BLaER1 (cell line): ENCODE measurements at regions not wholly inside any gene's neighbourhood (a gene's known extent, or its start where the extent isn't known, plus 50 kb on each side); places are given as distances from the start of the nearest gene placed in this dataset.

ENCODE experiments used
- H3K27ac ChIP-seq: shearing (Covaris generic); formaldehyde crosslinking; 2 replicates; pipeline ENCODE4 v1.8.1; 2022
- H3K27me3 ChIP-seq: shearing (Covaris generic); formaldehyde crosslinking; 2 replicates; pipeline ENCODE4 v1.8.1; 2022
- H3K36me3 ChIP-seq: shearing (Covaris generic); formaldehyde crosslinking; 2 replicates; pipeline ENCODE4 v1.8.1; 2022
- H3K4me1 ChIP-seq: shearing (Covaris generic); formaldehyde crosslinking; 2 replicates; pipeline ENCODE4 v1.8.1; 2022
- H3K4me2 ChIP-seq: shearing (Covaris generic); formaldehyde crosslinking; 2 replicates; pipeline ENCODE4 v1.8.1; 2022
- H3K4me3 ChIP-seq: shearing (Covaris generic); formaldehyde crosslinking; 2 replicates; pipeline ENCODE4 v1.8.1; 2022
- H3K9ac ChIP-seq: shearing (Covaris generic); formaldehyde crosslinking; 2 replicates; pipeline ENCODE4 v1.8.1; 2022
- H3K9me3 ChIP-seq: shearing (Covaris generic); formaldehyde crosslinking; 2 replicates; pipeline ENCODE4 v1.8.1; 2022
- H4K20me1 ChIP-seq: shearing (Covaris generic); formaldehyde crosslinking; 2 replicates; pipeline ENCODE4 v1.8.1; 2022
- Cebpa-rat ChIP-seq: shearing (Covaris generic); IDR thresholded peaks from 2 replicates; pipeline ENCODE4 v1.8.1; 2022

DNA sequence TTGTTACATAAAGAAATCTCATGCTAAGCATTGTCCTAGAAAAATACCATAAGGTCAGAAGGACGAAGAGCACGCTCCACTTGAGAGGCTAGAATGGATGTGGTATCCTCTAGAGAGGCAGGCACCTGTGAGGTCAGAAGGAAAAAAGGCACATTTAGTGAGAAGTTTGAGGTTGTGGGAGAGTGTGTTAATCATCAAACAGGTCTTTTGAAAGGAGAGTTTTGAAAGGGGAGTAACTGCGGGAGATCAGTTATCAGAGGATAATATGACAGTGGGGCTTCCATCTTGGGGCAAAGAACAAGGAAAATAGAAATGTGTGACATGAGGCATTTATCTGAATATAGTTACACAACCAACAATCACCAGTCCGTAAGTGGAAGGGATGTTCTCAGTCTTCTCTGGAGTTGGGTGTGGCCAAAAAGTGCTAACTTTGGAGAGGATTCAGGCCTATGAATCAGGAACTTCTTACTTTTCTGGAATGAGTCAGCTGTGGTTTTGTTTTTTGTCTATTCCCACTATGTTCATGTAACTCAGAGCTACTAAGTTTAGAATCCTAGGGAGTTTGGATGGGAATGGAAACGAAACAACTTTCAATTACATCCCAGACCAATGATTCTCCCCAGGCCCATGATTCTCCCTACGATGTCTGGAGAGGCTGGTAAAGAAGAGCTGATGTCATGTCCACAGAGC is 451.4 kb upstream of the ST6GAL2 start:
- Histone ChIP-seq H3K9ac (no peak overlapping the region), H3K4me1 (no peaks in the 10 kb centered on the region), H4K20me1 (no peaks in the 10 kb centered on the region), H3K27ac (no peak overlapping the region), H3K4me3 (no peak overlapping the region), H3K4me2 (no peak overlapping the region), H3K36me3 (no peaks in the 10 kb centered on the region), H3K9me3 (no peaks in the 10 kb centered on the region), H3K27me3 (no peaks in the 10 kb centered on the region)
- TF ChIP-seq Cebpa-rat: no peak

- H3K9me3 ChIP-seq: no peaks in the 10 kb centered on the region
- no peak overlapping the region for H3K27ac ChIP-seq
- no peaks in the 10 kb centered on the region for H3K36me3 ChIP-seq
- H3K4me1 ChIP-seq: no peaks in the 10 kb centered on the region
- TF ChIP-seq Cebpa-rat: no peak
- no peaks in the 10 kb centered on the region for H4K20me1 ChIP-seq
- H3K27me3 ChIP-seq: no peaks in the 10 kb centered on the region
- no peak overlapping the region for H3K4me3 ChIP-seq
- no peak overlapping the region for H3K9ac ChIP-seq
- H3K4me2 ChIP-seq: no peak overlapping the region
These were observed 452.1 kb upstream of the ST6GAL2 start for GRCh38 chr2:107338059-107338458.

- no peak for TF ChIP-seq Cebpa-rat
- Histone ChIP-seq H4K20me1 (no peaks in the 10 kb centered on the region), H3K27ac (no peak overlapping the region), H3K27me3 (no peaks in the 10 kb centered on the region), H3K9ac (no peak overlapping the region), H3K36me3 (no peaks in the 10 kb centered on the region), H3K4me2 (no peak overlapping the region), H3K4me1 (no peaks in the 10 kb centered on the region), H3K4me3 (no peak overlapping the region), H3K9me3 (no peaks in the 10 kb centered on the region)
These were observed 452.6 kb upstream of the ST6GAL2 start for GRCh38 chr2:107338571-107338970.

DNA sequence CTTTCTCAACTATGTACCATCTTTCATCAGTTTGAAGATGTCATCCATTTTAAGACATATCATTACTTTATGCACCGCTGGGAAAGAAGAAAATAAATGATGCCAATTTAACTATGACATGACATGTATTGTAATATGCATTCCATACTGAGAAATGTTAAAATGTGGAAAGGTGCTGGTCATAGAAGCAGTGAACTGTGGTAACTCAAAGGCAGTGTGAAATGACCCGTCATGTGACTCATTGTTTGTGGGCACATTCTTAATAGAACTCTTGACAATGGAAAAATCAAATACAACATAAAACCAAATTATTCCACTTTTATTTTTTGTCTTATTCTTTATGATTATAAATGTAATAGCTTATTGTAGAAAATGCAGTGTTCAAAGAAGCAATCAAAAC is 455.0 kb upstream of the ST6GAL2 start:
- H3K9ac ChIP-seq: no peak overlapping the region
- H3K36me3 ChIP-seq: no peaks in the 10 kb centered on the region
- no peaks in the 10 kb centered on the region for H3K27me3 ChIP-seq
- no peak overlapping the region for H3K4me2 ChIP-seq
- H3K4me3 ChIP-seq: no peak overlapping the region
- no peaks in the 10 kb centered on the region for H3K4me1 ChIP-seq
- no peaks in the 10 kb centered on the region for H4K20me1 ChIP-seq
- no peaks in the 10 kb centered on the region for H3K9me3 ChIP-seq
- H3K27ac ChIP-seq: no peak overlapping the region
- TF ChIP-seq Cebpa-rat: no peak

DNA sequence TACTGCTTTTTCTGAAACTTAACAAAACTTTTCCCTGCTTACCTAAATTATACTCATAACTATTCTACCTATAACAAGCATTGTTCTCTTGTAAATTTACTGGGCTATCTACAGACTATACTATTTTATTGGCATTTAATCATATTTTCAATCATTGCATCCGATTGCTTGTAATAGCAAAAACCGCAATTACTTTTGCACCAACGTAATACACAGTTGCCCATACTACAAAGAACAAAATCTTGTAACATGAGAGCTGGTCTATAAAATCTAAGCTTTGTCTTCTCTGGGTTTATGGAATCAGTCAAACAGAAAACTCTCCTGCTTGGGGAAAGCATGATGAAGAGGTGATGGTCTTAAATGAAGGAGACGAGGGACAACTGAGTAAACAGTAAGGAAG is 463.4 kb upstream of the ST6GAL2 start:
- Histone ChIP-seq H3K36me3 (no peaks in the 10 kb centered on the region), H4K20me1 (no peaks in the 10 kb centered on the region), H3K27me3 (no peaks in the 10 kb centered on the region), H3K4me1 (no peaks in the 10 kb centered on the region), H3K27ac (no peak overlapping the region), H3K9ac (no peak overlapping the region), H3K4me2 (no peak overlapping the region), H3K4me3 (no peak overlapping the region), H3K9me3 (peaks cover 6% of the 10 kb centered on the region; the same call in 1 of the 2 replicates)
- no peak for TF ChIP-seq Cebpa-rat

DNA sequence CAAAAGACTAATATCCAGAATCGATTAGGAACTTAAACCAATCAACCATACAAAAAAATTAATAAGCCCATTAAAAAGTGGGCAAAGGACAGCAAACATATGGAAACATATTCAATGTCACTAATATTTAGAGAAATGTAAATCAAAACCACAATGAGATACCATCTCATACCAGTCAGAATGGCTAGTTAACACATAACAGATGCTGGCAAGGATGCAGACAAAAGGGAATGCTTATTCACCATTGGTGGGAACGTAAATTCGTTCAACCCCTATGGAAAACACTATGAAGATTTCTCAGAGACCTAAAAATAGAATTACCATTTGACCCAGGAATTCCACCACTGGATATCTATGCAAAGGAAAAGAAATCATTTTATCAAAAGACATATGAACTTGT is 468.2 kb upstream of the ST6GAL2 start:
- H3K4me3 ChIP-seq: no peak overlapping the region
- peaks cover 6% of the 10 kb centered on the region; the same call in 1 of the 2 replicates for H3K9me3 ChIP-seq
- H3K4me1 ChIP-seq: peaks cover 13% of the 10 kb centered on the region
- H3K27me3 ChIP-seq: no peaks in the 10 kb centered on the region
- no peaks in the 10 kb centered on the region for H4K20me1 ChIP-seq
- no peak overlapping the region for H3K4me2 ChIP-seq
- no peak overlapping the region for H3K27ac ChIP-seq
- no peaks in the 10 kb centered on the region for H3K36me3 ChIP-seq
- no peak for TF ChIP-seq Cebpa-rat
- H3K9ac ChIP-seq: no peak overlapping the region

DNA sequence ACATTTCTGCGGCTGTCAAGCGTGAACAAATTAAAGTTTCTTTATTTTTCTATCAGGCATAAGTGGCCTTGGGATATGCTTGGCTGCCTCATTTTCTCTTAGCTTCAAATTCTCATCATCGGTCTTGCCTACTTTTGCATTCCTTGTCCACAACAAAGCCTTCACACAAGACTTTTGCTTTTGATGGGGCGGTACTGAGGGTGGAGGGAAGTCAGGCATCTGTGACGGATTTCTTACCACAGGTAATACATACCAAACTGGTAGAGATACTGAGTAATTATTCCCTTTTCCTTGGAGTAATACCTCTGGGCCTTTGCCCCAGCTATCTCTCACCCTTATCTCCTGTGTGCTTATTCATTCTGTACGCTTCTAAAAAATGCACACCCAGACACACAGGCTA is 468.3 kb upstream of the RGPD4 start:
- peak overlapping the region; percentile 25 for H3K4me2 ChIP-seq
- no peaks in the 10 kb centered on the region for H3K27me3 ChIP-seq

GRCh38 chr2:107359021-107359420 is 467.7 kb upstream of the RGPD4 start:
- H3K4me2 ChIP-seq: no peak overlapping the region
- no peaks in the 10 kb centered on the region for H4K20me1 ChIP-seq
- no peak overlapping the region for H3K4me3 ChIP-seq
- no peak overlapping the region for H3K9ac ChIP-seq
- H3K9me3 ChIP-seq: no peaks in the 10 kb centered on the region
- no peaks in the 10 kb centered on the region for H3K27me3 ChIP-seq
- H3K27ac ChIP-seq: no peak overlapping the region
- H3K4me1 ChIP-seq: peaks cover 13% of the 10 kb centered on the region
- H3K36me3 ChIP-seq: no peaks in the 10 kb centered on the region
- TF ChIP-seq Cebpa-rat: no peak

More for the DNA sequence above, 468.3 kb upstream of the RGPD4 start:
- H3K36me3 ChIP-seq: no peaks in the 10 kb centered on the region
- peaks cover 13% of the 10 kb centered on the region for H3K4me1 ChIP-seq
- no peaks in the 10 kb centered on the region for H4K20me1 ChIP-seq
- no peak overlapping the region for H3K4me3 ChIP-seq
- TF ChIP-seq Cebpa-rat: no peak
- no peaks in the 10 kb centered on the region for H3K9me3 ChIP-seq
- H3K27ac ChIP-seq: no peak overlapping the region
- H3K9ac ChIP-seq: no peak overlapping the region; the same call in 1 of the 2 replicates

DNA sequence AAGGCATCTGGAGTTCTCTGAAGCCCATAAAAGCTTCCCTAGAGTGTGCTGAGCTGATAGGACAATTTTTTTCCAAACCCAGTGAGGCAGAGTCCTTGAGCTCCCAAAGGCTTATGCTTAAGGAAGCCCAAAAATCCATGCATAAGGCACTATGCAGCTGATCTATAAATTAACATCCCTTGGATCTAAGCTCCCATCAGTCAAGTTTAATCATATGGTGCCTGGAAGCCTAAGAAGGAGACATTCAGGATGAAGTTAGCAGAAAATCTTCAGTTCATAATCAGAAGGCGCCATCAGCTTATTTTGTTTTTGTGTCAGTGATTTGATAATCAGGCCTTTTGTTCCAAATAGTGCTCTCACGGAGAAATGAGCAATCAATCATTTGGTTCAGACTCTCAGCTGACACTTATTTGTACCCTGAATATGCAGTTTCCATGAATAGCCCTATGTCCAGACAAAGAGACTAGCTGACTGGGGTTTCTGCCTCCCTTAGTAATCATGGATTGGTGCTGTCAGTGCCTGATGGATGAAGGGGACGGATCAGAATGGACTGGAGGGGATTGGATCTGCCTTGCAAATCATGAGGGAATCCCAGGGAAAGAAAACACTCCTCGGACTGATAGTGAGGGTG is 464.8 kb upstream of the RGPD4 start:
- Histone ChIP-seq H3K27ac (no peak overlapping the region), H3K4me3 (no peak overlapping the region), H3K9ac (no peak overlapping the region), H3K36me3 (no peaks in the 10 kb centered on the region), H3K4me2 (no peak overlapping the region), H3K9me3 (no peaks in the 10 kb centered on the region), H4K20me1 (no peaks in the 10 kb centered on the region), H3K27me3 (no peaks in the 10 kb centered on the region), H3K4me1 (peaks cover 13% of the 10 kb centered on the region)
- no peak for TF ChIP-seq Cebpa-rat

GRCh38 chr2:107362993-107363392 is 463.7 kb upstream of the RGPD4 start:
- Histone ChIP-seq H3K4me1 (peaks cover 7% of the 10 kb centered on the region), H3K4me3 (no peak overlapping the region), H3K4me2 (no peak overlapping the region), H3K36me3 (no peaks in the 10 kb centered on the region), H3K9ac (no peak overlapping the region), H3K27me3 (no peaks in the 10 kb centered on the region), H4K20me1 (no peaks in the 10 kb centered on the region), H3K27ac (no peak overlapping the region), H3K9me3 (no peaks in the 10 kb centered on the region)
- no peak for TF ChIP-seq Cebpa-rat
